ENCODE measurements at regions not wholly inside any gene's neighbourhood (a gene's known extent, or its start where the extent isn't known, plus 50 kb on each side); places are given as distances from the start of the nearest gene placed in this dataset.
"Not testable (repeated sequence)": the region's sequence is repeated elsewhere in the genome, so short reads cannot be mapped to it uniquely, and the experiment has no call there.

DNA sequence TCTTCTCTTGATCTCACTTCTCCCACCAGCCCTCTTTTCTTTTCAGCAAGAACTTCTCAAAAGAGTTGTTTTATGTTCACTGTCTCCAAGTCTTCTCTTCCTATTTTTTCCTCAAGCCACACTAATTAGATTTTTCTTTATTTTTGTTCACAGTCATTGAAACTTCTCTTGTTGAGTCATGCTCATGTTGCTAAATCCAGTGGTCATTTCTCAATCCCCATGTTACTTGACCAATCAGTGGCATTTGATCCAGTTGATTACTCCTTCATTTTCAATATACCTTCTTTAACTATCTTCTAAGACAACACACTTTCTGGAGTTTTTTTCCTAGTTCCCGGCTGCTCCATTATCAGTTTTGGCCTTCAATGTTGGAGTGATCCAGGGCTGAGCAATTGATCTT, 103.1 kb upstream of the LSM6 start:
- peak; percentile 53 to 75 for DNase-seq

DNA sequence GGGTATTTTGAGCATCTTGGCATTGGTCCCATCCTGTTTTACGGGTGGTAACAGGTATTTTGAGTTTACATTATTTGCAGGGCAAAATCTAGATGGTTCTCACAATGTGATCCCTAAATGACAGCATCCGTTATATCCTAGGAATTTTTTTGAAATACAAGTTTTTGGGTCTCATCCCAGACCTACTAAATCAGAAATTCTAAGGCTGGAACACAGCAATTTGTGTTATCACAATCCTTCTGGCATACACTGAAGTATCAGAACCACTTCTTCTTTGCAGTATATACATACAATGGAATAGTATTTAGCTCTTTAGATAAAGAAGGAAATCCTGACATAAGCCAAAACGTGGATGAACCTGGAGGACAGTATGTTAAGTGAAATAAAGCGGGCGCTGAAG, 104.1 kb upstream of the LSM6 start:
- DNase-seq, result no peak

DNA sequence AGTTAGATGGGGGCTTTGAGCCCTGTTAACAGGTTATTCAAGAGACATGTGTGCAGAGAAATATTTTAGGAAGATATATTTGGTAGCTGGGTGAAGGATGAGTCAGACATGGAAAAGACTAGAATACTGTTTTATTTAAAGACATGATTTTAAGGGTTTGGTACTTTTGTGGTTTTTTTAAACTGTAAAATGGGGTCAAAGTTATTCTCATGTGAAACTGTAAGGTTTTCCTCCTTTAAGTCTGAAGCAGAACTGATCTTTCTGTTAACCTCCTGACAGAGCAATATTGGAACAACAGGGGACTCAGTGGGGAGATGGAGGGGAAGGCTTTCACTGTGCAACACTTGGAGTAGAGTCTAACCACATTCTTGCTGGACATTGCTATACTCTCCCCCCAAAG, 112.4 kb upstream of the LSM6 start:
- no peak for DNase-seq

DNA sequence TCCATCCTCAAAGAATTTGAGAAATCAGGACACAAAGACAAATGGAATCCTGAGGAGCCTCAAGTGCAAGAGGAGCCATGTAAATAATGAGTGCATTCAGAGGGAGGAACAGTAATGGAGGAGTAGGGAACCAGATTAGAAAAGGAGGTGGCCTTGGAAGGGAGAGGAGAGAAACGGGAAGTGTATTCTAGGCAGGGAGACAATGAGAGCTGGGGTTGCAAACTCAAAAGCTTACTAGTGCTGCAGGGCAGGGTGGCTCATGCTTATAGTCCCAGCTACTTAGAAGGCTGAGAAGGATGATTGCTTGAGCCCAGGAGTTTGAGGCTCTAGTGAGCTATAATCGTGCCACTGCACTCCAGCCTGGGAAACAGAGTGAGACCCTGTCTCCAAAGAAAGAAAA, 113.2 kb upstream of the LSM6 start:
- peak; percentile 6 to 15 for DNase-seq

DNA sequence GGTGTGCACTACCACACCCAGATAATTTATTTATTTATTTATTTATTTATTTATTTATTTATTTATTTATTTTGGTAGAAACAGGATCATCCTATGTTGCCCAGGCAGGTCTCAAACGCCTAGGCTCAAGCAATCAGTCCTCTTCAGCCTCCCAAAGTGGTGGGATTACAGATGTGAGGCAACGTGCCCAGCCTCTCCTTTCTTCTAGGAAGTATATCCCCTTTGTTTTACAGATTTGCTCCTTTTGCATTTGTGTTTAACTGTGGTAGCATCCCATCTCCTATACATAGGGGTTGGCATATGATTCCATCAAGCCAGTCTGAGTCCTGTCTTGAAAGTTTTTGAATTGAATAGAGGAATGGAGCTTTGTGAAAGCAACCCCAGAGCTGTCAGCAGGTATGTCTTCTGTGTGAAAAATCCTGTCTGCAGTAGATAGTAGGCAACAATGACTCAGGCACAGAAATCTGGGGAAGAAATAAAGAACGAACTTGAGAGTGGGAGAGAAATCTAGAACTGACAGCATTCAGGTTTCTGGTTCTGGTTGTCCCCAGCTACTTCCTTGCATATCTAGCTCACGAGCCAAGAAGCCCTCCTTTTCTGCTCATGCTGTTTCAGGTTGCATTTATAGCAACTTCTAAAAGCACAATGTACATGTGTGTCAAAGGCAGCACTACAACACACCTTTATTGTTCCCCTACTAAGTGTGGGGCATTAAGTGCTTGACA, 113.7 kb upstream of the LSM6 start:
- peak in 1 of 2 donors; percentile 15 for DNase-seq

DNA sequence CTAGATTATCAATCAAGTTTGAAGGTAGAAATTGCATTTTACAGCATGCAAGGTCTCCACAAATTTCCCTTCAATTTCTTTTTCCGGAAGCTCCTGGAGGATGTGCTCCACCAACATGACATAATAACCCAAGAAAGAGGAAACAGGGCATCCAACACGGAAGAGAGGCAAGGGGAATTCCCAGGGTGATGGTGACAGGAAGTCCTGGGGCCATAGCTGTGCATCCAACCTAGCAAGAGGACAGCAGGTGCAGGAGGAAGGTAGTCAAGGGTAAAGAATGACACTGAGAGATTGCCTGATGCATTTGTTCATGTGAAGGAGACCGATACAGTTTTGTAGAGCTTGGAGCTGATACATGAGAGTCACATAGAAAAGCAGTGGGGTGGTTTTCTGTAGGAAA, 115.7 kb upstream of the LSM6 start:
- DNase-seq, result peak; percentile 64 to 70

DNA sequence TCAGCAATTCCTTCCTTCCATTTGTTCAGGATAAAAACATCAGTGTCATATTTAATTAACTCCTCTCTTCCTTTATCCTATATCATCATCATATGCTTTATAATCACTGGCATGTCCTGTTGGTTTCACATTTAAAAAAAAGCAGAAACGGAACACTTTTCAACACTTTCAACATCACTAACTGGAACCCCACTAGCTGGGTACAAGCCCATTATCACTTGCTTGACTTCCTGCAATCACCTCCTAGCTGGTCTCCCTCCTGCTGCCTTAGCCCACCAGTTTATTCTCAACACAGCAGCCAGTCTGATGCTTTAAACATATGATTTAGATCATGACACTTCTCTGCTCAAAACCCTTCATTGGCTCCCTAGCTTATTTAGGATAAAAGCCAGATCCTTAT, 116.4 kb upstream of the LSM6 start:
- DNase-seq, result peak; percentile 43

DNA sequence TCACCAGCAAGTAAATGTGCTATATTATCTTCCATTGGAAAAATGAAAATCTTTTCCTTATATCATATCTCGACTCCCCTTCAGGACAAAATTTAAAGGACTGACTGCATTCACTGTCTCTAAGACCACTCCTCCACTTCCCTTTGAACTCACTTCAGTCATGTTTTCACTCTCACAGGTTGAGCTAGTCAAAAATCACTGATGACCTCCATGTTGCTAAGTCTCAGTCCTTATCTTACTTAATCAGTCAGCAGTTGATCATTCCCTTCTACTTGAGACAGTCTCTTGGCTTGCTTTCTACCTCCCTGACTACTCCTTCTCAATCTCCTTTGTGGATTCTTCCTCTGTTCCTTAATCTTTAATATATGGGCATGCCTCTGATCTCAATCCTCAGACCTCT, 117.0 kb upstream of the LSM6 start:
- DNase-seq, result no peak

DNA sequence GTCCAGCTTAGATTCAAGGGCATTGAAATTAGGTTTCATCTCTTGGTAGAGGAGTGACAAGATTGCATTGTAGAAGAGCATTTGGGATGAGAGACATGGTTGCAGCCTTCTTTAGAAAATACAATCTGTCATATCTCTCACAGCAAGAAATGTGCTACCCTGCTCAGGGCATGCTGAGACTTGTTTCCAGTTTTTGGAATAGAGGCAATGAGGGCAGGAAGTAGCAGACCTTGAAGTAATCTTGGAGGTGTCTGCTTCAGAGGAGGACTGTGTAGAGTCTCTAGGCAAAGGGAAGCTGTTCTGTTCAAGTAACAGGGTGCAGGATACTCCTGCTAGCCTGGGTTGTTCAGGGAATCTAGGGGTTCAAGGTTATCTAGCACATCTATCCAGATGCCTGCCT, 116.1 kb upstream of the ZNF827 start:
- no peak for DNase-seq

DNA sequence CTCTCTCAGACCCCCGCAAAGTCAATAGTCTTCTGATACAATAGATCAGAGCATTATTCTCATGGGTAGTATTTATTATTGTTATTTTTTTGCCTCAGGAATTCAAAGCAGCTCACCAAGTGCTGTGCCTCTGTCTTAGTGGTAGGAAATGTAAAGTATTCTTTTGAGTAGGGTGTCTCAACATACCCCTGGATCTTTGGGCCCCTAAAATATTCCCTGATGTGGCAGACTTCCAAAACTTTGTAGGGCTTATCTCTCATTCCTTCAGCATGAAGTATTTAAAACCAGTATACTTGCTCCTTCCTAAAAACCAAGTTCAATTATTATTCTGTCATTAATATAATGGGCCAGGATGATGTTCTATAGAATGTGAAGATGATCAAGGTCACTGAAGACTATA, 115.3 kb upstream of the ZNF827 start:
- no peak for DNase-seq

DNA sequence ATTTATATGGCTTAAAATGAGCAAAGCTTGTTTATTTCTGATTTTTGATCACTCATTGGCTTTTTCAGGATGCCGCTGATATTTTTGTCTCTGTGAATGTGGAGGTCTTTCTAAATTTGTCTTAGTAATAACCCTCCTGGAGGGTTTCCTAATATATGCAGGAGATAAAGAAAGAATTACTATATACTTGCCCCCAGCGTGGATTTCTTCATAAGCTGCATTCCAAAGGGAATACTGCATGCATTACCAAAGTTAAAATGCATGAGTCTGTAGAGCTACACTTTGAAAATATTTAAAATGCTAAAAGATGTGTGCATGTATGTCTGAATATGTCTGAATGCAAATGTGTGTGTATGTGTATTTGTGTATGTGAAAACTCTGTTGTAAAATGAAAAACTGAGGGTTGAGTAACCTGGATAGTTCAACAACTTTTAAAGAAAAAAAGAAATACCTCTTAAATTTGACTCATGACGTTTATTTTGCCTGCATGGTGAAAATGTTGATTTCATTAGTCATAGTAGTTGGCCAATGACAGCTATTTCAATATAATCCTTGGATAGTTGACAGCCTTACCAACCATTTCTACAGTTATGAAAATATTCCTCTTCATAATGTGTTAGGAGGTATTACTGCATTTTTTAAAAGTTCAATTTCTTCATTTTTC, 113.2 kb upstream of the ZNF827 start:
- DNase-seq, result no peak

DNA sequence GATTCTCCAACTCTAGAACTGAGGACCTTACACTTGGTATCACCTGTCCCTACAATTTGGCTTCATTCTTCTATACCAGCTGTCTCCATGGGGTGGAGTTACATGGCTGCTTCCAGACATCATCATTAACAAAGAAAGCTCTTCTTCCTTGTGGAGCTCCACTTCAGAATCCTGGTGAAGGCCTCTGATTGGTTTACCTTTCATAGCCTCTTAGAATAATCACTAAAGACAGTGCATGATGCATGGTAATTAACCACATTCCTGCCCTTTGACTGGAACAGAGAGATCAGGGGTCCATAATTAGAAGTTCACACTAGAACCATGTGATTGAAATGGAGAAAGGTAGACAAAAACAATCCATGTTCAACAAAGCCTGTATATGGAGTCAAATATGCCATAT, 112.6 kb upstream of the ZNF827 start:
- DNase-seq, result no peak

DNA sequence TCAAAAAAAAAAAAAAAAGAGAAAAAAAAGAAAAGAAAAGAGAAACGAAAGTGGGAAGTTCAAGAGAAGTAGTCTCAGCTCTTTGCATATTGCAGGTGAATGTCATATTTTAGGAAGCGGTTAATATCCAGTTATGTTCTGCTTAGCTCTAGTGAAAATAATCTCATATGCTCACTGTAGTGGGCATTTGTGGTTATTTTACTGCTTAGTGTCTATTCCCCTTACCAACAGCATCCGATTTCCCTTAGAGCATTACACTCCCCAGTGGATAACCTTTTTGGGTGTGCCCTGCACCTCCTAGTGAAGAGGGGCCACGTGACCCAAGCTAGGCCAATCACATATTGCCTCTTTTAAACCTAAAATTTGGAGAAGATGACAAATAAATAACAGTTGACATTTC, 111.2 kb upstream of the ZNF827 start:
- peak in 1 of 2 donors; percentile 19 for DNase-seq

DNA sequence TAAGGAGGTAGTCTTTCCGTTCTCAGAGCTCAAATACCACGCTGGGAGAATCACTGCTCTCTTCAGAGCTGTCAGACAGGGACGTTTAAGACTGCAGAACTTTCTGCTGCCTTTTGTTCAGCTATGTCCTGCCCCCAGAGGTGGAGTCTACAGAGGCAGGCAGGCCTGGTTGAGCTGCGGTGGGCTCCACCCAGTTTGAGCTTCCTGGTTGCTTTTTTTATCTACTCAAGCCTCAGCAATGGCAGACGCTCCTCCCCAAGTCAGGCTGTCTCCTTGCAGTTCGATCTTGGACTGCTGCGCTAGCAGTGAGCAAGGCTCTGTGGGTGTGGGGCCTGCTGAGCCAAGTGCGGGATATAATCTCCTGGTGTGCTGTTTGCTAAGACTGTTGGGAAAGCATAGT, 109.1 kb upstream of the ZNF827 start:
- DNase-seq, result not testable (repeated sequence)

DNA sequence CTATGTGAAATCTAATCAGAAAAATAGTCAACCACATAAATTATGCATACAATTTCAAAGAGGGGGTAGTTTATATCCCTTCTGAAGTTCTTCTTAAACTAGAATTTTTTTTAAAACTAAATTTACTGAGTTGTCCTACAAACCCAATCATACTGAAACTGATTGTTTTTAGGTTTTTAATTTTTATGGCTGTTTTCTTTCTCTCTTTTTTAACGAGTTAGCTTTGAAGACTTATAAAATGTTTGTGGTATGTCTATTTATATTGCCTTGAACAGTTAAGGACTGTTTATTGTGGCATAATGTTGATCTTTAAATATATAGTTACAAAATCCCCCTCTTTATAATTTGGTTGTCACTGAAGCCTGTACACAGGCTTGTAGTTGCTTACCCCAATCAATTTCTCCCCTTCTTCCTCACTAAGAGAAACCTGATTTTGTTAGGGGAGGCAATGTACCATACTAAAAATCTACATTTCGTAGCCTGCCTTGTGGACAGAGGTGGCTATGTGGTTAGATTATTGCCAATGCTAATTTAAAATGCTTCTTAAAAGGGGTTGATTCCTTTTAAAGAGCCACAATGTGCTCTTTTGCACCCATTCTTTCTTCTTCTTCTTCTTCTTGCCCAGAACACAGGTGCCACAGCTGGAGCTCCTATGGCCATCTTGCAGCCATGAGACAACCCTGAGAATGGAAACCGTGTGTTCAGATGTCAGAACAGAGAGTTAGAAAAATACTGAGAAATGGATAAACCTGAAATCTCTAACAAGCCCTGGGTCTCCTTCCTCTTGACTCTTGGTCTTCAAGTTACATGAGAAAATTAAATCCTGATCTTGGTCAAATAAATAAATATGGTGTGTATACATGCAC, 102.7 kb upstream of the ZNF827 start:
- no peak for DNase-seq

DNA sequence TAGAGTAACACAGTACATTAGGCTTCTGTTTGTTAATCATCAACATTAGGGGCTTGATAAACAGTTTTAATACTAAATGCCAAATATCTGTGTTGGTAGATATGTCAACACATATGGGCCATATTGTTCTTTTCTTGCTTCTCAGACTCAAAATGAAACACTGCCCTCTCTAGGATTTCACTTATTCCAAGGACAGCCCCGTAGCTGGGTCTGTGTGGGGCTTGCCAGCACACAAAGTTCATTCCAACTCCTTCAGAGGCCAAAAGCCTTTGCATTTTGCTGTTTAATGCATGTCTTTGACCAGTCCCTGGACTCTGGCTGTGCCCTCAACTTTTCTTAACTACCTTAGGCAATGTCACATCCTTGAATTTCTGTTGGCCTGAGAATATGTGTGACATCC, 102.0 kb upstream of the ZNF827 start:
- DNase-seq, result no peak

DNA sequence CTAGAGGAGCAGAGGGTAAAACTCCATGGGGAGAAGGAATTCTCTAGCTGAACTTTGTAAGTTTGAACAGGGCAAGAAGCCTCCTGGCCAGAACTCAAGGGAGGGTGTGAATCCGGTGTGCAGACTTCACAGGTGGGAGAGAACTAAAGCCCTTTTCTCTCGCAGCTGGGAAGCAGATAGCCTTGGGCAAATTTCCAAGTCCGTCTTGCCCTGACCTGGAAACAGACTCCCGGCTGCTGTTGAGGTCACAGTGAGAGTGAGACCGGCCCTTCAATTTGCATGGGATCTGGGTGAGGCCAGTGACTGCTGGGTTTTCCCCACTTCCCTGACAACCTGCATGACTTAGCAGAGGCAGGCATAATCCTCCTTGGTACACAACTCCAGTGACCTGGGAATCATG, 94.5 kb upstream of the ZNF827 start:
- no peak for DNase-seq

DNA sequence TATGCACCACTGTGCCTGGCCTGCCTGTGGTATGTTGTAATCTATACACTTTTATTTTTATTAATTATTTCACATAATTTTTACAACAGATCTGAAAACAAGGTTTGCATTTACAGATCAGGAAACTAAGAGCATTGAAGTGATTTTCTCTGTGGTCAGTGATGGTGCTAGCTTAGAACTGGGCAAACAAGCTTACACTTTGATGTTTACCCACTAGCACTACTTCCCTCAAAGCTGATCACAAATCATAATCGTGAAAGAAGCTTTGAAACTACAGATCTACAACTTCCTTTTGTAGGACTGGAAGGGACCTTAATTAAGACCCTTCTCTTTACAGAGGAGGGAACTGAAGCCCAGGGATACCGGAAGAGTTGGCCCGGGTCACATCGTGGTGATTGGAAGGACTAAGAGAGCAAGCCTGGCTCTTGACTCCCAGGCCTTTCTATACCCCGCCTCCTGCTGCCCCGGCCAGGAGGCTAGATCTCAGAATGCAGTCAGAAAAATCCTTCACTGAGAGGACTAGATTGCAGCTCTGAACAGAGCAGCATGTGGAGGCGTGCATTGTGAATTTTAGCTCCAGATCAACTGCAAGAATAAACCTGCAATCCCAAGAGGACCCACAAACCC, 93.7 kb upstream of the ZNF827 start:
- no peak for DNase-seq

DNA sequence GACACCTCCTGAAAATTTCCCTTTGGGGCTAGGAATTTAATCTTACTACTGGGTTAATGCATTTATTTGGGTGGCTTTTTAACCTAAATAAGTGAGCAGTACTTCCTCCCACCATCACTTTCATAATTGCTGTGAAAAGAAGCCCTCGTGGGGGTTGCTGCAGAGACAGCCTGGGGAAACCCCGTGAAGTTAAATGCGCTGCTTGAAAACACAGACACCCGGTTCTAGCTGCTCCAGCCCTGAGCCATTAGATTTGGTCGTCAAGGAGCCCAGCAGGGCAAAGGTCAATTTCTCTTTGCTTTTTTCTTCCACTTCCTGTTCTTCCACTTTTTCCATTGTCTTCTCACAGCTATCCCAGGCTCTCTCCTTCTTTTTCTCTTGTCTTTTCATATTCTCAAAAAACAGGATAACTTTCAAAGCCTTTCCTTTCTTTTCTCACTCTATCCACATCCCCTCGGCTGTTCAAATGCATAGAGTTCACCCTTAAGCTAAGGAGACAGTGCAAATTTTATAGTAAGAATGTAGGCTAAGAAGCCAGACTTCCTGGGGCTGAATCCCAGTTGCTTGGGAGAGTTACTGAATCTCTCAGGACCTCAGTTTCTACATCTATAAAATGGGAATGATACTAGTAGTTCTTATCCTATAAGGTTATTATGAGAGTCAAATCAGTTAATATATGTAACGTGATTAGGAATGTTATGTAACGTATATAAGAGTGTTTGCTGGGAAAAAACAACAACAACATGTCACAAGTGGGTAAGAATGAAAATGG, 91.5 kb upstream of the ZNF827 start:
- no peak for DNase-seq

DNA sequence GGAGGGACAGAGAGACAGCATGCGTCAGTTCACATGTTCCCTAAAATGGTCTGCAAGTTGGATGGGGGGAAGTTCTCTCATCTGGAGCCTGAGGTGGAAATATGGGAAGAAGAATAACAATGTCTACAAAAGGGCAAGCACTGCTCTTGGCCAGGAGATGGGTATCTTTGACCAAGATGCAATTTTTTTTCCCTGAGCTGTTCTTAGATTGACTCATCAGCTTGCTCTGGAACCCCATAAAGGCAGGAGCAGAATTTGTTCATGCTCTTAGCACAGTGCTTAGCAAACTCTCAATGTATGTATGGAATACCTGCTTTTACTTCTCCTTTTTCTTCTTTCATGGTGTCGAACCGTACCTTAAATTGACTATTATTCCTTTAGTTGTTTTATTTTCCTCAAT, 90.5 kb upstream of the ZNF827 start:
- no peak for DNase-seq

DNA sequence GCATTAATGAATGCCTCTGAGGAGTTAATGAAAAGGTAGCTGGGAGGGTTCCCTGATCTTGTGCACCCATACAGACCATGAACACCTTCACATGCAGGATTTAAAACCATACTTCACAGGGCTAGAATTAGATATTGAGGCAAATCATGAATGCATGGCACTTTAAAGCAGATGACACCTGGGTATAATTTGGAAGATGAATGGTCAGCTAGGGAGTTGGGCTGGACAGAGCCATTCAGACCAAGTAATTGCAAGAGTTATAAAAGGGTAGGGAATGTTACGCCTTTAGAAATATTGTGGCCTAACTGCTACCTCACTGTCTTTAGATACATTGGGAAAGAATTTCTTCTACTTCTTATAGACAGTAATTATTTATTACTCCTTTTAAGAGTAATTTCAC, 89.1 kb upstream of the ZNF827 start:
- no peak for DNase-seq

DNA sequence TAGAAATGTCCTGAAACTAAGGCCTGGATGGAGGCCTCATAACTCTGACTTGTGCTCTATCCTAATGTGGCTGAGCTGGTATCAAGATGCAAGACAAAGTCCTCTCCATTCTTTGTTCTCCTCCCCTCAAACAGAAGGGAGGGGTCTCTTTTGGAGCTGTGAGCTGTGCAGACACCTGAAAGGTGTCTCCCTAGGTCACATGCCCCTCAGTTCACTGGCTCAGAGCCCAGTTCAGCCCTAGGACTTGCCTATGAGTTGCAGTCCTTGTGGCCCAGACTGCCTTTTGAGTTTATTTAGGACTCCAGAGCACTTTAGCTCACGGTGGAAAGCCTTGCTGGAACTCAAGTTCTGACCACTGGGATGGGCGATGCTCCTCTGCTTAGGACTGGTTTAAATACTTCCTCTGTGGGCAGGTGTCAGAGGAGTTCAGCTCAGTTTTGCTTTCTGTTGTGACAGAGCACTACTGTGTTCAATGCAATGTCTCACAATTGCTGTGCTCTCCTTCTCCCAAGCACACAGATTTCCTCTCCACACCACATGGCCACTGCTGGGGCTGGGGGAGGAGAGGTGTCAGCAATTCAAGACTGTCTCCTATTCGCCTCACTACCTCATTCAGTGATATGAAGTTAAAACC, 84.8 kb upstream of the ZNF827 start:
- DNase-seq, result no peak

All from inflammatory macrophage (primary cell).